Mononuclear cell (primary cell): ENCODE measurements at regions not wholly inside any gene's neighbourhood (a gene's known extent, or its start where the extent isn't known, plus 50 kb on each side); places are given as distances from the start of the nearest gene placed in this dataset.
A peak's percentile ranks its signal among the peaks of the same experiment; 100 is the strongest.
"Not testable (repeated sequence)": the region's sequence is repeated elsewhere in the genome, so short reads cannot be mapped to it uniquely, and the experiment has no call there.

Source experiments
- H3K27me3 ChIP-seq: 2 replicates; pipeline ENCODE4 v1.6.0; 2011; ENCODE audit warnings: low read length, control low read depth; ENCODE audit not compliant: insufficient read depth
- H3K4me1 ChIP-seq: 2 replicates; pipeline ENCODE4 v1.5.1; 2011; ENCODE audit warnings: mild to moderate bottlenecking, low read length, control low read depth; ENCODE audit not compliant: insufficient read depth
- H3K4me3 ChIP-seq: 2 replicates; pipeline ENCODE4 v1.5.1; 2011; ENCODE audit warnings: mild to moderate bottlenecking, low read length, moderate library complexity
- H3K9me3 ChIP-seq: 2 replicates; pipeline ENCODE4 v1.5.1; 2011; ENCODE audit warnings: low read depth, mild to moderate bottlenecking, control low read depth, low read length

- H3K4me1 ChIP-seq: no peaks in the 10 kb centered on the region
These were observed 543.7 kb downstream of the DACH1 start for GRCh38 chr13:71323266-71323665.

GRCh38 chr13:71320452-71320851 lies 546.6 kb downstream of the DACH1 start:
- no peak overlapping the region for H3K4me3 ChIP-seq
- no peaks in the 10 kb centered on the region for H3K27me3 ChIP-seq
- no peaks in the 10 kb centered on the region for H3K4me1 ChIP-seq
- no peaks in the 10 kb centered on the region for H3K9me3 ChIP-seq

More at GRCh38 chr13:71323266-71323665, 543.7 kb downstream of the DACH1 start:
- Histone ChIP-seq H3K27me3 (no peaks in the 10 kb centered on the region), H3K4me3 (no peak overlapping the region), H3K9me3 (no peaks in the 10 kb centered on the region)

DNA sequence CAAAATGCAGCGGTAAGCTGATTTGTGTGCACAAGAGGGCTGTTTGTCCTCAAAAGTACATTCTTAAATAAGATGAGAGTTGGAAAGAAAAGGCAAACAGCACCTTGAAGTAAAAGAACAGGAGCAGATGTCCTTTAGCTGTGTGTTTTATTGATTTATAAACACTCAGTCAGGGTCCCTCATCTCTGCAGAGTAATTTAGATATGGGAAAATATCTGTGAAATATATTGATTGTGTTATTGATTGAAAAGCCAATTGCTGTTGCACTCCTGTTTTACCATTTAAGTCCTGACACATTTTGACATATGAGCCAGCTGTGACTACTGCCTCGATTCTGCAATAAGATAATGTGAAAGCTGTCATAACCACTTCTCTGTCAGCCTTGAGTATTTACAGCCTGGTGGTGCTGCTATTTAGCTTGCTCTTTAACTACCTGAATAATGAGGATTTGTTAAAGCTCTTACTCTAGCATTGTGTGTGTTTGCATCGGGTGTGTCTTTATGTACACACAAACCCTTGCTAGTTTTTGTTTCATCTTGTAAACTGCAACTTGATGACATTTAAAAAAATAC lies 550.1 kb downstream of the DACH1 start:
- Histone ChIP-seq H3K9me3 (no peaks in the 10 kb centered on the region), H3K4me1 (no peaks in the 10 kb centered on the region), H3K4me3 (no peak overlapping the region), H3K27me3 (no peaks in the 10 kb centered on the region)

GRCh38 chr13:71312923-71313322 lies 554.1 kb downstream of the DACH1 start:
- H3K4me3 ChIP-seq: no peak overlapping the region
- no peaks in the 10 kb centered on the region for H3K27me3 ChIP-seq
- no peaks in the 10 kb centered on the region for H3K9me3 ChIP-seq
- H3K4me1 ChIP-seq: no peaks in the 10 kb centered on the region

DNA sequence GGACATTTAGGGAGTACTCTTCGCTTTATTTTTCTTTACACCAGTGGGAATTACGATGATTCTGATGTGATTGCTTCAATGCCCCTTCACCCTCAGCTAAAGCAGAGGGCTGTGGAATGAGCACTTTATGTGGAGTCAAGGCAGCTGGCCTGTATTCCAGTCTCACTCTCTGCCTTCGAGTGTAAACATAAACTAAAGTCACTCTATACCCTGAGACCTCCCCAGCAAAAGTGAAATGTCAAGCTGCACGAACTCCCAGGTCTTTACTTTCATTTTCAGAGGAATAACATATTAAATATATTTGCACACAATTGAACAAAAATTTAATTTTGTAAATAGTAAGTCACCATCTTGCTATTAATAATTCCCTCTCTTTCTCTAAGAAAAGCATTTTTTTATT lies 557.1 kb downstream of the DACH1 start:
- no peaks in the 10 kb centered on the region for H3K9me3 ChIP-seq
- H3K4me1 ChIP-seq: no peaks in the 10 kb centered on the region
- H3K4me3 ChIP-seq: no peak overlapping the region
- H3K27me3 ChIP-seq: no peaks in the 10 kb centered on the region

GRCh38 chr13:71306821-71307220 lies 560.2 kb downstream of the DACH1 start:
- Histone ChIP-seq H3K27me3 (no peaks in the 10 kb centered on the region), H3K4me1 (no peaks in the 10 kb centered on the region), H3K9me3 (no peaks in the 10 kb centered on the region), H3K4me3 (no peak overlapping the region)

GRCh38 chr13:71304861-71305260 lies 562.1 kb downstream of the DACH1 start:
- Histone ChIP-seq H3K4me3 (no peak overlapping the region), H3K27me3 (no peaks in the 10 kb centered on the region), H3K9me3 (no peaks in the 10 kb centered on the region)

GRCh38 chr13:71303144-71303543 lies 563.9 kb downstream of the DACH1 start:
- H3K4me1 ChIP-seq: no peaks in the 10 kb centered on the region
- no peaks in the 10 kb centered on the region for H3K27me3 ChIP-seq
- H3K4me3 ChIP-seq: no peak overlapping the region
- no peaks in the 10 kb centered on the region for H3K9me3 ChIP-seq

More at GRCh38 chr13:71304861-71305260, 562.1 kb downstream of the DACH1 start:
- no peaks in the 10 kb centered on the region for H3K4me1 ChIP-seq

- no peaks in the 10 kb centered on the region for H3K9me3 ChIP-seq
- no peaks in the 10 kb centered on the region for H3K27me3 ChIP-seq
- H3K4me3 ChIP-seq: no peak overlapping the region
These were observed 566.4 kb downstream of the DACH1 start for GRCh38 chr13:71300602-71301001.

DNA sequence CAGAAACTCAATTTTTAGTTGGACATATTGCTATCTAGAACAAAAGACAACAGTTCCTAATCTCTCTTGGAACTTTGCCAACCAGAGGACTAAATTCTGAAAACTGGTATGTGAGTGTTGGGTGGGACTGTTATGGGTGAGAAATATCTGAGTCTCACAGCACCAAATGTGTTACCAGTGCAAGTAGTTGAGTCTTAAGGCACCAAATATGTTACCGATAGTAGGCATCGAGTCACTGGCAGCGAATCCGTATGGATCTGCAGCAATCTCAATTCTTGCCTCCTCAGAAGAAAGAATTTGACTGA lies 575.2 kb downstream of the DACH1 start:
- H3K27me3 ChIP-seq: no peaks in the 10 kb centered on the region
- H3K4me3 ChIP-seq: no peak overlapping the region
- no peaks in the 10 kb centered on the region for H3K4me1 ChIP-seq
- no peaks in the 10 kb centered on the region for H3K9me3 ChIP-seq

More at GRCh38 chr13:71300602-71301001, 566.4 kb downstream of the DACH1 start:
- no peaks in the 10 kb centered on the region for H3K4me1 ChIP-seq

GRCh38 chr13:71290963-71291841 lies 575.8 kb downstream of the DACH1 start:
- H3K9me3 ChIP-seq: no peaks in the 10 kb centered on the region
- H3K4me3 ChIP-seq: peak overlapping the region; percentile 46
- H3K27me3 ChIP-seq: no peaks in the 10 kb centered on the region
- no peaks in the 10 kb centered on the region for H3K4me1 ChIP-seq

- H3K4me3 ChIP-seq, H3K27me3 ChIP-seq, H3K9me3 ChIP-seq, H3K4me1 ChIP-seq: not testable (repeated sequence)
These were observed 577.0 kb downstream of the DACH1 start for GRCh38 chr13:71289980-71290379.

- Histone ChIP-seq H3K27me3 (no peaks in the 10 kb centered on the region), H3K9me3 (no peaks in the 10 kb centered on the region), H3K4me3 (no peak overlapping the region), H3K4me1 (no peaks in the 10 kb centered on the region)
These were observed 581.3 kb downstream of the DACH1 start for GRCh38 chr13:71285700-71286099.

DNA sequence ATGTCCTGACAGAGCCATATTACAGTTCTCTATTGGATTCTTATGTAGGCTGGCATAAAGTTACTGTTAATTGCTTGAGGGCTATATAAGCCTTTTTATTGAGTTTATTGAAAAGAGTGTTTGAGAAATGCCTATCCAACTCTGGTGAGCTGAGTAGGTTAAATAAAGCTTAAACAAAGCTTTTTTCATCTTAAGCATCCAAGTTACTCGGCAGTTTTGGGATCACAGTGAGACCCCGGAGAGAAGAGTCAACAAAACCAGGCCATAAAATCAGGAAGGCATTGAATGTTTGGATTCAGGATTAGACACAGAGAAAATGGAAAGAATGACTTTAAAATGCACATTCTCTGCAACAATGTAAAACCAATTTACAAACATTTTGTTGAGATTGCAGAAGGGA lies 588.5 kb downstream of the DACH1 start:
- no peaks in the 10 kb centered on the region for H3K9me3 ChIP-seq
- H3K4me1 ChIP-seq: no peaks in the 10 kb centered on the region
- H3K4me3 ChIP-seq: no peak overlapping the region

GRCh38 chr13:71274923-71275608 lies 591.9 kb downstream of the DACH1 start:
- Histone ChIP-seq H3K4me1 (no peaks in the 10 kb centered on the region), H3K9me3 (no peaks in the 10 kb centered on the region), H3K4me3 (no peak overlapping the region), H3K27me3 (no peaks in the 10 kb centered on the region)

More for the DNA sequence above, 588.5 kb downstream of the DACH1 start:
- no peaks in the 10 kb centered on the region for H3K27me3 ChIP-seq
